ENCODE measurements at regions not wholly inside any gene's neighbourhood (a gene's known extent, or its start where the extent isn't known, plus 50 kb on each side); places are given as distances from the start of the nearest gene placed in this dataset.

GRCh38 chr12:44929236-44929885, 53.2 kb upstream of the NELL2 start:
- Histone ChIP-seq H3K79me1 (ENCODE audit: insufficient read depth, low read depth, low read length, poor library complexity, severe bottlenecking) (no peaks in the 10 kb centered on the region), H3K14ac (ENCODE audit: insufficient read depth, low read length) (no peak overlapping the region), H3K23me2 (ENCODE audit: insufficient read length, low read depth, low read length, poor library complexity, severe bottlenecking) (no peaks in the 10 kb centered on the region), H3K23ac (ENCODE audit: insufficient read length, low read depth, low read length) (no peak overlapping the region), H2AK5ac (ENCODE audit: insufficient read length, low read length) (no peak overlapping the region), H2BK15ac (ENCODE audit: low read depth, low read length) (no peak overlapping the region), H3K4ac (ENCODE audit: low read depth, low read length) (no peak overlapping the region), H3T11ph (ENCODE audit: low read length) (no peak overlapping the region), H2BK20ac (ENCODE audit: low read depth, low read length, poor library complexity, severe bottlenecking) (no peak overlapping the region), H2BK12ac (ENCODE audit: insufficient read length, low read depth, low read length) (no peak overlapping the region), H2BK120ac (ENCODE audit: low read depth, low read length, poor library complexity, severe bottlenecking) (no peak overlapping the region), H4K20me1 (ENCODE audit: control insufficient read depth, insufficient read depth, insufficient read length) (no peaks in the 10 kb centered on the region), H3K79me2 (ENCODE audit: insufficient read depth, low read length) (no peaks in the 10 kb centered on the region), H3K4me2 (ENCODE audit: insufficient read depth, insufficient read length, low read length) (no peak overlapping the region), H2AFZ (ENCODE audit: low read length) (no peak overlapping the region), H2BK5ac (ENCODE audit: insufficient read length, low read length) (no peak overlapping the region), H4K91ac (ENCODE audit: insufficient read length, low read depth, low read length) (no peak overlapping the region), H3K27ac (ENCODE audit: insufficient read length, low read depth, low read length) (no peak overlapping the region), H3K9me3 (ENCODE audit: control insufficient read depth, low read depth, low read length) (no peaks in the 10 kb centered on the region), H3K9ac (ENCODE audit: extremely low read depth, insufficient read length, low read length) (no peak overlapping the region), H3K56ac (ENCODE audit: insufficient read length, low read depth, low read length) (no peak overlapping the region), H4K5ac (ENCODE audit: insufficient read length, low read depth, low read length) (no peak overlapping the region), H3K4me1 (ENCODE audit: insufficient read depth, low read length) (no peaks in the 10 kb centered on the region), H4K8ac (replicated peaks; ENCODE audit: insufficient read length, low read depth, low read length) (no peak overlapping the region), H3K18ac (ENCODE audit: insufficient read length, low read depth, low read length) (no peak overlapping the region), H3K27me3 (ENCODE audit: insufficient read depth, low read length) (no peaks in the 10 kb centered on the region)
- no peak overlapping the region for H3K27ac Mint-ChIP-seq
- H3K9me3 Mint-ChIP-seq: peaks cover 18 to 21% of the 10 kb centered on the region in 2 experiments
- peaks cover 10 to 20% (median 16%) of the 10 kb centered on the region in 3 experiments for H3K36me3 Mint-ChIP-seq (ENCODE audit: insufficient read depth in 1 of 3, low read depth in 3 of 3)
- WGBS (ENCODE audit: extremely low coverage, insufficient read length, low lambda C conversion rate): no CpG with 5 or more reads among the region's 3 CpGs
- H3K4me3 Mint-ChIP-seq: no peak overlapping the region
- H3K4me1 Mint-ChIP-seq: no peaks in the 10 kb centered on the region
- H3K27me3 Mint-ChIP-seq (ENCODE audit: low read depth): peaks cover 3% of the 10 kb centered on the region; the same call in 1 of the 2 replicates
- no peak for DNase-seq
- TF ChIP-seq CTCF (conservative IDR thresholded peaks at IDR 0.05): no peak
